Adrenal gland (tissue), 9 donors: ENCODE measurements at regions not wholly inside any gene's neighbourhood (a gene's known extent, or its start where the extent isn't known, plus 50 kb on each side); places are given as distances from the start of the nearest gene placed in this dataset.
A peak's percentile ranks its signal among the peaks of the same experiment; 100 is the strongest.

Source experiments
- DNase-seq, 7 donors: peaks; one replicate each; pipeline ENCODE4 v3.0.0-alpha.2; 2019 to 2020
- H3K27ac ChIP-seq, 5 donors: fragments of 200-600 bp; sonication (generic) in 4 of 5; 1 replicate in 3 of 5; 2 replicates in 2 of 5; pipeline versions ENCODE4 v1.5.1 to v1.8.0; 2016 to 2020; ENCODE audit warnings: mild to moderate bottlenecking in 1 of 5
- H3K27me3 ChIP-seq: fragments of 200-600 bp; 2 replicates; pipeline ENCODE4 v1.8.0; 2021
- H3K36me3 ChIP-seq, 2 donors: fragments of 200-600 bp; replicated peaks in 1 of 2; 1 replicate in 1 of 2; 2 replicates in 1 of 2; pipeline versions ENCODE4 v1.5.1 to v1.8.0; 2018 to 2022
- H3K4me1 ChIP-seq, 2 donors: fragments of 200-600 bp; replicated peaks in 1 of 2; 1 replicate in 1 of 2; 2 replicates in 1 of 2; pipeline versions ENCODE4 v1.5.1 to v1.8.0; 2018 to 2021
- H3K4me3 ChIP-seq, 4 donors: fragments of 200-600 bp; sonication (generic) in 3 of 4; one replicate each; pipeline ENCODE4 v1.5.1; 2016 to 2018
- H3K9me3 ChIP-seq, 3 donors: fragments of 200-600 bp; sonication (generic) in 1 of 3; replicated peaks in 1 of 3; 1 replicate in 2 of 3; 2 replicates in 1 of 3; pipeline versions ENCODE4 v1.5.1 to v1.8.0; 2016 to 2021
- CTCF ChIP-seq, 6 experiments: fragments of 450-650 bp in 4 of 6; fragments of 200-600 bp in 2 of 6; sonication (generic) in 1 of 6; IDR thresholded peaks; 1 replicate in 5 of 6; 2 replicates in 1 of 6; pipeline versions ENCODE4 v1.5.1 to v1.8.0; 2016 to 2021; ENCODE audit warnings: antibody characterized with exemption in 6 of 6, mild to moderate bottlenecking in 2 of 6, moderate library complexity in 1 of 6
- POLR2A ChIP-seq, 2 donors: fragments of 450-650 bp; IDR thresholded peaks; one replicate each; pipeline ENCODE4 v1.6.1; 2017; ENCODE audit warnings: antibody characterized with exemption in 2 of 2, mild to moderate bottlenecking in 2 of 2, moderate library complexity in 1 of 2
- WGBS, 4 donors: extraction: QIAGEN DNeasy Blood & Tissue Kit in 2 of 4; methylation state at CpG; one replicate each; pipeline versions ENCODE4 v1.1.5 to v1.1.7; 2013 to 2017; 5-methylcytosine and 5-hydroxymethylcytosine counted together
- intact Hi-C, 2 donors: fragments of 100-400 bp; cut with DNase I; formaldehyde crosslinking; loops; one replicate each; pipeline versions ENCODE4 v1.14.1 to v1.15.0; 2022 to 2023
- donor health status: healthy with polysubstance abuse.
- donor health status: Bipolar disorder and iron deficiency.
- donor health status: DM: yes; HTN: yes; CAD: no.
- donor health status: DM: no; HTN: no; CAD: no.
- donor health status: DM: no; HTN: no; CAD: no.

DNA sequence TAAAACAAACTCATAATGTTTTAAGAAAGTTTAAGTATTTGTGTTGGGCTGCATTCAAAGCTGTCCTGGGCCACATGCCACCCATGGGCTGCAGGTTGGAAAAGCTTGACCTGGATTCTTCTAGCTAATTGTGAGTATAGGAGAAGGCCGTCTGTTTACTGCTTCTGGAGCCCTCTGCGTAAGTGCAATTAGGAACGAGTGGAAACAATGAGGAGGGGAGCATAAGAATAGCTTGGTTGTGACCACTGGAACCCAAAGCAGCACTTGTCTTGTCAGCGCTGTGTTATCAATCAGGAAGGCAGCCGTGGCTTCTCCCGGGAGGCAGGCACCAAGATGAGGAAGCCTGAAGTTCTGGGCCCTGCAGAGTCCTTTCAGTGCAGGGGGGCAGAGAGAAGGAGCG, 110.4 kb upstream of the MBNL2 start:
- Histone ChIP-seq H3K4me3 (no peak overlapping the region), H3K36me3 (no peaks in the 10 kb centered on the region), H3K4me1 (peaks cover 26 to 55% of the 10 kb centered on the region in 2 donors), H3K27ac (no peak overlapping the region), H3K9me3 (no peaks in the 10 kb centered on the region), H3K27me3 (no peaks in the 10 kb centered on the region)
- 84 to 88% (median 87%) methylated on average over 7 of the region's 7 CpGs for WGBS, 4 donors
- intact Hi-C loops = loop anchor here (5.0 kb wide), 4 partner anchors 101 to 236 kb away; no protein-coding TSS in a partner anchor
- DNase-seq = no peak
- no peak for TF ChIP-seq POLR2A (IDR thresholded peaks at IDR 0.05)
- no peak for TF ChIP-seq CTCF (IDR thresholded peaks at IDR 0.05)

GRCh38 chr13:97112446-97113152, 109.5 kb upstream of the MBNL2 start:
- intact Hi-C loops = loop anchor here (5.0 kb wide), 4 partner anchors 100 to 235 kb away; no protein-coding TSS in a partner anchor
- no peaks in the 10 kb centered on the region for H3K27me3 ChIP-seq
- H3K4me3 ChIP-seq = no peak overlapping the region
- TF ChIP-seq CTCF (IDR thresholded peaks at IDR 0.05) (no peak), POLR2A (IDR thresholded peaks at IDR 0.05) (no peak)
- H3K9me3 ChIP-seq = no peaks in the 10 kb centered on the region
- peaks cover 34 to 63% of the 10 kb centered on the region in 2 donors for H3K4me1 ChIP-seq
- WGBS, 4 donors = 84 to 89% (median 86%) methylated on average over 12 of the region's 12 CpGs
- no peak for DNase-seq
- no peak overlapping the region for H3K27ac ChIP-seq
- no peaks in the 10 kb centered on the region for H3K36me3 ChIP-seq

- Histone ChIP-seq H3K4me1 (peaks cover 35 to 60% of the 10 kb centered on the region in 2 donors), H3K9me3 (no peaks in the 10 kb centered on the region), H3K27ac (peak overlapping the region in 2 of 5 donors; percentile 53 to 65), H3K36me3 (no peaks in the 10 kb centered on the region), H3K27me3 (no peaks in the 10 kb centered on the region), H3K4me3 (no peak overlapping the region)
- intact Hi-C loops = loop anchor here (5.0 kb wide), 4 partner anchors 99 to 234 kb away; no protein-coding TSS in a partner anchor
- 63 to 69% (median 67%) methylated on average over 7 of the region's 7 CpGs for WGBS, 4 donors
- TF ChIP-seq CTCF (IDR thresholded peaks at IDR 0.05) = no peak
- no peak for TF ChIP-seq POLR2A (IDR thresholded peaks at IDR 0.05)
- peak in 6 of 7 donors; percentile 25 to 89 (median 46) for DNase-seq
Measured at GRCh38 chr13:97113231-97114001, 108.7 kb upstream of the MBNL2 start.

DNA sequence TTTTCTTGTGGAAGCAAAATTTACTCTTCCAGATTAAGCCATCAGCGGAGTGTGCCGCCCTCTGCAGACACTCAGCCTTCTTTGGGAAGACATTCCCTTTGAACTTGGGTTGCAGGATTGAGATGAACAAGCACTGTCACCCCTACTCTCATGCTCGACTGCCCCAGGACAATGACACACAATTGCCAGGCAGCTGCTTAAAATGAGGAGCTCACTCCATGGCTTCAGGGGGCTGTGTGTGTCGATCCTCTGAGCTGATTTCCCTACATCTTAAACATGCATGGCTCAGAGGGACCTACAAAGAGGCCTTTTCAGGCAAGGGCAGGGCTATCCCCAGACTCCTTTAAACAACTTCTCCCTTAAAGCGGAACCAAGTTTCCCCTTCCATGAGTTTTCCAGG, 107.5 kb upstream of the MBNL2 start:
- no peak overlapping the region for H3K4me3 ChIP-seq
- 80 to 83% (median 80%) methylated on average over 5 of the region's 5 CpGs for WGBS, 4 donors

More for the DNA sequence above, 107.5 kb upstream of the MBNL2 start:
- Histone ChIP-seq H3K36me3 (no peaks in the 10 kb centered on the region), H3K27ac (peak overlapping the region in 2 of 5 donors; percentile 65 to 75), H3K27me3 (no peaks in the 10 kb centered on the region), H3K4me1 (peaks cover 30 to 47% of the 10 kb centered on the region in 2 donors), H3K9me3 (no peaks in the 10 kb centered on the region)
- intact Hi-C loops = loop anchor here (5.0 kb wide), 4 partner anchors 98 to 233 kb away; no protein-coding TSS in a partner anchor
- DNase-seq = no peak
- TF ChIP-seq CTCF (IDR thresholded peaks at IDR 0.05) = no peak
- TF ChIP-seq POLR2A (IDR thresholded peaks at IDR 0.05) = no peak
